ENCODE measurements at regions not wholly inside any gene's neighbourhood (a gene's known extent, or its start where the extent isn't known, plus 50 kb on each side); places are given as distances from the start of the nearest gene placed in this dataset.
"Not testable (repeated sequence)": the region's sequence is repeated elsewhere in the genome, so short reads cannot be mapped to it uniquely, and the experiment has no call there.

DNA sequence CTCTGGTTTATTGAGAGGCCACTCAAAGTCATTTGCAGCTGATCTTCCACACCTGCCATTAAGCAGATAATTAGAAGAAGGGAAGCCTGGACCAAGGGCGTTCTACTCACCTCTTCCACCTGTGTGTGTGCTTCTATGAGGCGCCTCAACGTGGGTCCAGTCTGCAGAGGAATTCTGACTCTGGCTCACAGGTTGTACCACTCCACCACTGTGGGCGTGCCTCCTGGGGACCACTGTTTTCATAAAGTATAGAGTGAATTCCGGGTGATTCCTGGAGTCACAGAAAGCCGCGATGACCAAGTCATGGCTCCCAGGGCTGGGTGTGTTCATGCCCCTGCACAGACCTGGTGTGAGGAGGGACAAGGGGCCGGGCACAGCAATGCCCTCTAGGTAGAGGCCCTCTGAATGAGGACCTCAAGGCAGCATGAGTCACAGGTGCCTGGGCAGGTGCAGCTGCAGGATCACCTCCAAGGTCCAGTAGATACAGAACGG is 408.3 kb upstream of the MGMT start:
- no peak for DNase-seq (ENCODE audit: low read depth in 4 of 4, low spot score in 2 of 4)

DNA sequence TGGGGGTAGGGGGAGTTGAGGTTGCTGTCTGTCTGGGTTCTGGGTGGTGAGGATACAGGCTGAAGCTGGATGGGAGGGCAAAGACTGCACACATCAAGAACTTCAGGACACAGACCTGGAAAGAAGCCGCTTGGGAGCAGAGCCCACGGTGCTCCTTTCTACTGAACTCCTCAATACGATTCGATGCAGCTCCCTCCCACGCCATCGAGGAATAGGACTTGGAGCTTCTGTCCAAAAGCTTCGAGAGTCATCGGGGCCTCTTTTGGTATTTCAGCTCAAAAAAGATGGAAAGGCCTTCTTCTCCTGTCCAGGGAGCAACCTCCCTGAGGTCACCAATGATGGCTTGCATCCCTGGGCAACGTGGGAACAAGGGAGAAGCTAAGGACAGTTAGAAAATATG is 407.1 kb upstream of the MGMT start:
- DNase-seq (ENCODE audit: low read depth in 4 of 4, low spot score in 2 of 4), result no peak

DNA sequence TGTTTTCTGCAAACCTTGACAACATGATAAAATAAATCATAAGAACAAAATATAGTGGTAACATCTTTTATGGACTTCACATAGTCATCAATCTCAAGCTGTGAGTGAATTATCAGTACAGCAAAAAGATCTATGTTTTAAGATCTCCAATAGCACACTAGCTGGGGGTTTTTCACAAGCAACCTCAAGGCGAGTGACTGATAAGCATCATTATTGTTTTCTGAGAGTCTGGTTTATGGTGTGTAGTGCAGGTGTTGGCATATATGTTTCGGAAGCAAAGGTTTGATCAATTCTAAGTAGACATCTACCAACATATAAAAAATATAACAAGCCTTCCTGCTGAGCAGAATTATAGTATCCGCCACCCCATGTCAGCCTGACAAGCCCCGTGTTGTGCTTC is 403.8 kb upstream of the MGMT start:
- DNase-seq (ENCODE audit: low read depth in 4 of 4, low spot score in 2 of 4), result no peak

DNA sequence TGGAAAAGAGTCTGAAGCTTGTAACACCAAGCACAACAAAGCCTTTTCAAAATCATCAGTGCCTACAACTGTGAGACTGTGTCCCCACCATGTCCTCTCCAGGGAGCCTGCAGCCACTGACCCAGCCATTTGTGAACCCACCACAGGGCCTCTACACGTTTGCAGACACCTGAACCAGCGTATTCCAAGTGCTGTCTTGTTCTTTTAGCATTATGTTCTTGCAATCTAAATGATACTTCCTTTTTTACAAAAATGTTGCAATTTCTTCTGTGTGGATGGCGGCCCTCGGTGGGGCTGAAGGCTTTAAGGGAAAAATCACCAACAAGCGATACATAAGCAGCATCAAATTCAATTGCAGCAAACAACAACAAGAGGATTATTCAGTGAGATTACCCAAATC is 403.2 kb upstream of the MGMT start:
- DNase-seq (ENCODE audit: low read depth in 4 of 4, low spot score in 2 of 4), result no peak

DNA sequence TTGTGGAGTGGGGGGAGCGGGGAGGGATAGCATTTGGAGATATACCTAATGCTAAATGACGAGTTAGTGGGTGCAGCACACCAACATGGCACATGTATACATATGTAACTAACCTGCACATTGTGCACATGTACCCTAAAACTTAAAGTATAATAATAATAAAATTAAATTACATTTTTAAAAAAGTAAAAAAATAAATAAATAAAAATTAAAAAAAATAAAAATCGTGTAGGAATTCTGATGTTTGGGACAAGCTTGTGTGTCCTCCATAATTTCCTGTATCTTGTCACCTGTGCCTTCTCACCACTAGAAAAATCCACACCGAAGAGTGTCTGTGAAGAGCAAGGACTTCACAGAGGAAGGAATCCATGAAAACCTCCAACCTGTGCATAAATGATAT is 400.5 kb upstream of the MGMT start:
- DNase-seq (ENCODE audit: low read depth in 4 of 4, low spot score in 2 of 4), result not testable (repeated sequence)

DNA sequence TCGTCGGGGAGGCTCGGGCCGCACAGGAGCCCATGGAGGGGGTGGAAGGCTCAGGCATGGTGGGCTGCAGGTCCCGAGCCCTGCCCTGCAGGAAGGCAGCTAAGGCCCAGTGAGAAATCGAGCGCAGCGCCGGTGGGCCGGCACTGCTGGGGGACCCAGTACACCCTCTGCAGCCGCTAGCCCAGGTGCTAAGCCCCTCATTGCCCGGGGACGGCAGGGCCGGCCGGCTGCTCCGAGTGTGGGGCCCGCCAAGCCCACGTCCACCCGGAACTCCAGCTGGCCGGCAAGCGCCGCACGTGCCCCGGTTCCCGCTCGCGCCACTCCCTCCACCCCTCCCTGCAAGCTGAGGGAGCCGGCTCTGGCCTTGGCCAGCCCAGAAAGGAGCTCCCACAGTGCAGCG is 395.6 kb upstream of the MGMT start:
- DNase-seq (ENCODE audit: low read depth in 4 of 4, low spot score in 2 of 4), result not testable (repeated sequence)

DNA sequence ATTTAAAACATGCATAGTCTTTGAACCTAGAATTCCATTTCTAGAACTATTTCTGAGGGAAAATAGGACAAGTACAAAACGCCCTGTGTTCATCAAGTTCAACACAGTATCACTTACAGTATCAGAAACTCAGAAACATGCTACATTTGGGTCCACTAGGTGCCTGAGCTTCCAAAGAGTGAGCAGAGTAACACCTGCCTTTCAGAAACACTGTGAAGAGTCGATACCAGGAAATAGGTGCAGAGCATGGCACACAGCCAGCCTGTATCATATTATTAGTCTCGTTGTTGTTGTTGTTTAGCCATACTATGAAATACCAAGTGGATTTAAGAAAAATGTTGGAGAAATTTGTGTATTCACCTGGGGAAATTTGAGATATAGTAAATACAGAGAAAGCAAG is 392.1 kb upstream of the MGMT start:
- no peak for DNase-seq (ENCODE audit: low read depth in 4 of 4, low spot score in 2 of 4)

DNA sequence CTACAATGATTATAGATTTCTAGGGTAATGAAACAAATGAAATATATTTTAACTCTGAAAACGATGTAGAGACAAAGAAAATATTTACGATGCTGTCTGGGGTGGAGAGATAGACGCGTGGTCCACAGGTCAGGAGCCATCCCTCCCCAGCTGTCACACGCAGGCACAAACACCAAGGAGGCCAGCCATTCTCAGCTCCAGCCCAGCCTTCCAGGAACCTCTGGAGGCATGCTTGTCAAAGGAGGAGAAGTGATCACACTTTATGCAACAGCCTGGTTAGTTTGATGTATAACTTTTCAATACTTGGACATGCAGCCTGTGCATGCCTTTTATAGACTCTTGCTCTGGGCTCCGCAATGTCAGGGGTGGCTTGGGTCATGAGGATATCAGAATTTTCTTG is 391.5 kb upstream of the MGMT start:
- no peak for DNase-seq (ENCODE audit: low read depth in 4 of 4, low spot score in 2 of 4)

DNA sequence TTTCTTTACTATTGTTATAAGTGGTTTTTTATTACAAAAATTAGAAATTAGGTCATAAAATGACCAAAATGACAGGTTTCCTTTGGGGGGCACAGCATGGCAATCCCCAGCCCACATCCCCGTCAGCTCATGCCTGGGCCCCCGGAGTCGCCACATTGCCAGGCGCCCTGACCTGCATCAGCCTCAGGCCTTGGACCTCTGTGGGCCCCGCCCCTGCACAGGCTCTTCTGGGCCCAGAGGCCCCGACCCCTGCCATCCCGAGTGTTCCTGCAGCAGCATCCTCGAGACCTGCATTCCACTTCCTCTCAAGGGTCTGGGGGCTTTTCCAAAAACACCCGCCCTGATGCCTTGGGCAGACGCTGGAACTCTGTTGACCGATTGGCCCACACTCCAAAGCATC is 391.1 kb upstream of the MGMT start:
- no peak for DNase-seq (ENCODE audit: low read depth in 4 of 4, low spot score in 2 of 4)

DNA sequence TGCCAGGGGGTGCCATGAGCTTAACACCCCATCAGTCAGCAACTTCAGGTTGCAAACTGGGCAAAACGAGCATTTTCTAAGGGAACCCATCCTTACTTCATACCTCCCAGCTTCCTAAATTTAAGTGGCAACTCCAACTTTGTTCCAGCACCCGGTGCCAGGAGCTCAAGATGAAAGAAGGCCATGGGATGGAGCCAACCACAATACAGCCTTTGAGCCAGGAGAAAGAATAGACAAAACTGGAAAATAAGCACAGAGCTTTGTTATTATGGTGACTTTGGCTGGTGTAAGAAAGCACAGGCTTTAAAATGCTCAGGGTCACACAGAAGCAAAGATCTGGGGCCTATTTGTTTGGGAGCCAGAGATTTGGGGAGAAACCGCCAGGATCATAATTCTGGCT is 388.7 kb upstream of the MGMT start:
- DNase-seq (ENCODE audit: low read depth in 4 of 4, low spot score in 2 of 4), result no peak

DNA sequence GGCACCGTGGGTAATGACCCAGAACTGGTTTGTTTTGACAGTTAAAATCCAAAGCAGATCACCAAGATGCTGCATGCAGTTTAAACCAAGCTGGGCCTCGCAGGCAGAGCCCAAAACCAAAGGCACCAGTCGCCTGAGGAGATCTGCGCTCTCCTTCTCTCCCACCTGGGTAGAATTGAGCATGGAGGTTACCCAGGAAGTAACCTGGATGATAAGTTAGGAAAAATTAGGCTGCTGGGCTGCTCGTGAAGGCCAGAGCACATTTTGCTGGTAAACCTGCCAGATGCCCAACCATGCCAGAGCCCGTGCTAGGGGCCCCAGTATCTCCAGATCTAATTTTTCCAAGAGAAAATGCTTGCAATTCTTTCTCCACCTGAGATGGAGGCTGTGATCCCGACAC is 388.3 kb upstream of the MGMT start:
- DNase-seq (ENCODE audit: low read depth in 4 of 4, low spot score in 2 of 4), result no peak

DNA sequence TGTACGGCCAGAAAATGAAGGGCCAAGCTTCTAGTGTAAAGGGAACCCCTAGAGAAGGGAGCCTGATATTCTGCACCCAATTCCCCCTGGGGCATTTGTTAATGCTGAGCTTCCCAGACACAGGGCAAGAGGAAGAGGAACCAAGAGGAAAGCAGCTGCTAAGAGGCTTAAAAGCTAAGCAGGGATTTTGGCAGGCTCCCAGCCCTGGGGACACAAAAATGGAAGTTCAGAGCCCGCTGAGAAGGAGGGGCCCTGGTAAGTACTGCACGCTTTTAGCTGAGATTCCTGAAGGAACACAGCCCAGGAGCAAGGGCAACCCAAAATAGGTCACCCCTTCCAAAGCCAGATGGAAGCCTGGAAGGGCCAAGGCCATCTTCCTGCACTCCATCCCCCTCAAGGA is 387.3 kb upstream of the MGMT start:
- DNase-seq (ENCODE audit: low read depth in 4 of 4, low spot score in 2 of 4), result no peak

DNA sequence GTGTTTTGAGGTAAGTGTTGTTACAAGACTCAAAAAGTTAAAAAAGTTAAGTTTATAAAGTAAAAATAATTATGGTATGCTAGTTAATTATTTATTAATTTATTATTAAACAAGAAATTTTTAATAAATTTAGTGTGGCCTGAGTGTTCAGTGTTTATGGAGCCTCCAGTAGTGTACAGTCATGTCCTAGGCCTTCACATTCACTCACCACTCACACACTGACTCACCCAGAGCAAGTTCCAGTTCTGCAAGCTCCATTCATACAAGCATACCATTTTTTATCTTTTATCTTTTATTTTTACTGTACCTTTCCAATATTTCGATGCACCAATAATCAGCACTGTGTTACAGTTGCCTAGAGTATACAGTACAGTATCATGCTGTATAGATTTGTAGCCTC is 381.2 kb upstream of the MGMT start:
- no peak for DNase-seq (ENCODE audit: low read depth in 4 of 4, low spot score in 2 of 4)

DNA sequence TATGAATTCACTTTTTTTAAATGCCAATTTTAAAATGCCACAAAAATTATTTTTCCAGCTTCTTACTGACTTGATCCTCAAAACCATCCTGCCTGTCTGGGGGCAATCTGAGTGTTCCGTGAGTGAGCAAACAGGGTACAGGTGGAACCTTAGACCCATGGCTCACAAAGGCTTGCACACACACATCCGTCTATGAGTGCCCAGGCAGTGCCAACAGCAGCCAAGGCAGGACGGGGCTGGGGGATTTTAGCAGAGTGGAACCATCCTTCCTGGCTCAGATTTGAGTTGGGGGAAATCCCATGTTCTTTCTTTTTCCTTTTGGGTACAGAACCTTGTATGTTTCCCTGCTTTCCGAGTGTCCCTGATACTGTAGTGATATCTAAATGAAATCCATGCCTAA is 377.7 kb upstream of the MGMT start:
- DNase-seq (ENCODE audit: low read depth in 4 of 4, low spot score in 2 of 4), result no peak

DNA sequence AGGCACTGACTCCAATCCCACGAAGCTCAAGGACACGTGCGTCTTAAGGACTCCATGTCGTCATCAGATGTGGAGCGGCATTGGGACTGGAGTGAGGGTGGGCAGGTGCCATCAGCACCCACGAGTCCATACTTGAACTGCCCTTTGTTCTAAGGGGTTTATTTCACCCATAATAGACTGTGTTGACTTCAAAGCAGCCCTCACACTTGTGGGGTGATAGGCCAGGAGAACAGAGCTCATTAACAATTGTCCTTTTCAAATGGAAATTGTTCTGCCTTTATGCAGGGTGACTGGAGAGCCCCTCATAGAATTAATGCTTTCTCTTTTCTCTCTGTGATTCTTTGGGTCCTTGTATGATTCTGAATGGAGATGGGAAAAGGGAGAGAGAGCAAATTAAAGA is 376.9 kb upstream of the MGMT start:
- DNase-seq (ENCODE audit: low read depth in 4 of 4, low spot score in 2 of 4), result no peak

DNA sequence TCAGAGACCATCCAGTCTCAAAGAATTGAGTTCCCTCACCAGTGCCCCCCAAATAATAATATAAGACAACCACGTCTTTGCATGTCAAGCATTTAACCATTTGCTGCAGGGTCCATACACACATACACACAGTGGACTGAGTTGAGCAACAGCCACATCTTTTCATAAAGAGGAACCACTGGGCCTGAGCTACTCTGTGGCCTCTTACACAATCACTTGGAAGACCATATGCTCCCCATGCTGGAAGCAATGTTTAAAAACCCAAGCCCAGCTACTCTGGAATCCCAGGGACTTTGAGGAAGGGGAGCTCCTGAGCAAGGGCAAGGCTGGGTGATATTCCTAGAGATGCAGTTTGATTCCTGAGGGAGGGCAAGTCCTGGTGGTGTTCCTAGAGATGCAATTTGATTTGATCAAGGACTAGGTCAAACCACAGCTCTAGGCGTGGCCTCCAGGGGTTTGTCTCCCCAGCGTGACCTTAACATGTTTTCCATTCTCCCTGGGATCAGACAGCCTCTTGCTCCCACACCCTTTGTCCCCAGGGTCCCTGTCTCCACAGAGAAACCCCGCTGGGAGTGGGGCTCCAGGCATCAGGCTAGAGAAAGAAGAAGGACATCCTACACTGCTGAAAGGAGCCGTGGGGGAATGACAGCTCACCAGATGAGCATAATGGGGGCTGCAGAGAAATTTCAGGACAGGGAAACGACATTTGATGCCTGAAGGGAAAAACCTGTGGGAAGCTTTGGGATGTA is 376.2 kb upstream of the MGMT start:
- no peak for DNase-seq (ENCODE audit: low read depth in 4 of 4, low spot score in 2 of 4)

DNA sequence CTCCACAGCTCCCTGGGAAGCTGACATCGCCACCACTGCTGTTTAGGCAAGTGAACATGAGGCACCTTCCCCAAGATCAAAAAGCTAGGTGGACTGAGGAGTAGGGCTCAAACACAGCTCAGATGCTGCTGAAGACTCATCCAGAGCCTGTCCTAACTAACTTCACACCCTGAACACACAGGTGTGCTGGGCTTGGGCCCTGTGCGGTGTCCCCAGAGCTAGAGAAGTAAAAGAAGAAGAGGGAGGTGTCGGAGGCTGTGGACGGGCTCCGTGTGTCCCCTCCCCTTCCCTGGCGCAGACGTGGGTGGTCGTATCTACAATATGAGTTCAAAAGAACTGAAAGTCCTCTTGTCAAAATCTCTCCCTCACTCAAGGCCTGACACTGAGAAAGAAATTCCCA is 373.4 kb upstream of the MGMT start:
- DNase-seq (ENCODE audit: low read depth in 4 of 4, low spot score in 2 of 4), result no peak

DNA sequence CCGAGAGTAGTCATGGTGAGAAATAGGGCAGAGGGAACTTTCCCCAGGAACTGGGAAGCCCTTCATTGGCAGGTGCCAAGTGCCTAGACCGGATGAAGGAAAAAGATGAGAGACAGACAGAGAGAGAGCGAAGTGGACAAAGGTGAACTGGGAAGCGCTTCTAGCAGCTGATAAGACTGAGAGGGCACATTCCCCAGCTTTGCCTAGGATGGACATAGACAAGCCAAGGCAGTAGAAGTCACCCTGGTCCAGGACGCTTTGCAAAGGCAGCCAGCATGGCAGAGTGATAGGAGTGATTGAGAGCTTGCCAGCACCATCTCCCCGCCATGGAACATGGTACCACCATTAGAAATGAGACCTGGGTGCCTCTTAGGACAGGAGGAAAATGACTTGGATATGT is 372.8 kb upstream of the MGMT start:
- DNase-seq (ENCODE audit: low read depth in 4 of 4, low spot score in 2 of 4), result no peak

DNA sequence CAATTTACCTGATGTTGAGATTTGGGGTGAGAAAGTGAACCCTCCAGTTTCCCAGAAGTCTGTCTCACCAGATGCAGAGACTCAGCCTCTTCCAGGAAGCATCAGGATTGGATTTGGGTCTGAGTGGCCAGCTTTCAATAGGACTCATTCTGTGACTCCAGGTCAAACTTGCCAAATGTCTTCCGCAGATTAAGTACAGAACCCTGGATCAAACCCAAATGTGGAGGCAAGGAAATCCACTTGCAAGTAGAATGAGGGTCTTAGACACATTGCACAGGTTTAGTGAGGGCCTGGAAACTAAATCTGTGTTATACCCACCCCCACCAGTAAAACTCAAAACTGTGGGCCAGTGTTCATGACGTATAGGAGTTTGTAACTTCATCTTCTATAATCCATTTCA is 372.2 kb upstream of the MGMT start:
- DNase-seq (ENCODE audit: low read depth in 4 of 4, low spot score in 2 of 4), result no peak

DNA sequence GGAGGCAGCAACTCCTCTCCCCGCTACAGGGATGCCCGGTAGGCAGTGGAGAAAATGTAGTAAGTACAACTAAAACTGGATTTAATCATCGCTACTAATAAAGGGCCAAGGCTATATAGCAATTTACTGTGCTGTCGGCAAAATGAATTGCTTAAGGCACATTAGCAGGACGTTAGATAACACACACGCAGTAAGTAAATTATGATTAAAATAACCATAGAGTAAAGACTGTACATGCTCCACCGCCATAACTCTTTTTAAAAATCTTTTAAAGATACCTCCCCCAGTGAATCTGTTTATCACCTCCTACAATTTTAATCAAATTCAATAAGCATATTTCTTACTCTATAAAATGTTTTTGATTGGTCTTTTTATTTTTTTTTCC is 371.4 kb upstream of the MGMT start:
- no peak for DNase-seq (ENCODE audit: low read depth in 4 of 4, low spot score in 2 of 4)

DNA sequence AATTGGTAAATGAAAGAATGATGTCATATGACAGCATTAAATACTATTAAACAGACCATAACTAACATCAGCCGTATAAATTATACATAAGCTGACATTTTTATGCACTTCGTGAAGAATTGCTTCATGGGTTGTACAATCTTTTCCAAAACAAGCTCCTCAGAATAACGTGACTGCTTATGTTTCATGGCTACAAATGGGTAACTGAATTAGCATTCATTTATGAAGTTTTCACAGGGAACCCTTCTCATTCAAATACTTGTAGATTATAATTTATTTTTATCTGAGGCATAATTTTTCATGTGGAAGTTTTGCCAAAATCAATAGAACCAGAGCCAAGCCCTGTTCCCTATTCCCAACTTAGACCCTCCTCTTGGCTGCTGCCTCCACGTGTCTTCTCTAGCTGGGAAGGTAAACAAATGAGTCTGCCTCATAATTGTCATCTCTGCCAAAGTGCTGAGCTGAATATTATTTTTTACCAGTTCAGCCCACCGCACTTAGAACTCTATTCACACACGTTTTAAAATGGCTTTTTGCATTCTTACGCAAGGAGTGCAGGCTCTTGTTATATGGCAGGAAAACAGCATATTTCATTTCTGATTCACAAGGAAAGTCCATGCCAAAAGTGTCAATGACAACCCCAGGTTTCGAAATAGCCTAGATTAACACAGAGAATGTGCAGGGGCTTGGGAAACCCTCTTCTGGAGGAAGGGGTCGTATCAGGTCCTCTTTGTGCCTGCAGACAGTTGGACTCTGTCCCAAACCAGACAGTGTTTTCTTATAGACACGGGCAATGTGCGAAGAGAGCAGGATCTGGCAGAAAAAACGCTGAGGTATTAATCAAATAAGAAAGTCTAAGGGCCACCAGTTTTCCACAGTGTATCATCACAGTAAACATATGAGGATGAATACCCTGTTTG is 370.7 kb upstream of the MGMT start:
- DNase-seq (ENCODE audit: low read depth in 4 of 4, low spot score in 2 of 4), result peak in 3 of 4 donors; percentile 14 to 25 (median 24)

DNA sequence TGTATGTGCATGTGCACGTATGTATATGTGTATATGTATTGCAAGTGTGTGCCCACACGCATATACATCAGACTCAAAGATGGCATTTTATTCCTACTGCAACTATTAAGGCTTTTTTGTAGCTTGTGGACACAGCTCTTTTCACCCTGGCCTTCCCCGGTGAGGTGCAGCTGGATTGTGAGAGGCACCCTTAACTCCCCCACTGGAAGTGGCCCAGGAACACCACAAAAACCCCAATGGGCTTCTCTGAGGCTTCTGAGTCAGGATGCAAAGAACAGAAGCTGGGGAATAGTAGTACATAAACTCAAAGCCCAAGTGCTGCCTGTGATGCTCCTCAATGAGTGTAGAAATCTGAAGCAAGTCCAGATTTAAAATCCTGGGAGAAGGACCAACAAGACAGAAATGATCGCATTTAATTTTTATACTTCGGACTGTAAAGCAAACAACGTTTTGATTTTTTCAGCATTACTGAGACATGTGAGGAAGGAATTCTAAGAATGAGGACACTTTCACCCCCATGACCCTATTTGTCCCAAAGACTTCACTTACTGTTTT is 369.2 kb upstream of the MGMT start:
- DNase-seq (ENCODE audit: low read depth in 4 of 4, low spot score in 2 of 4), result no peak
